HG02870 (cell line): ENCODE measurements at regions not wholly inside any gene's neighbourhood (a gene's known extent, or its start where the extent isn't known, plus 50 kb on each side); places are given as distances from the start of the nearest gene placed in this dataset.

Source experiments
- ATAC-seq: cut with Tn5 transposase; IDR thresholded peaks from one replicate; pipeline ENCODE4 v1.9.1; 2021; ENCODE audit warnings: mild to moderate bottlenecking, moderate library complexity; ENCODE audit not compliant: unreplicated experiment

- no peak for ATAC-seq
Observed at GRCh38 chr12:127290251-127290650, 976.7 kb upstream of the TMEM132C start.

- ATAC-seq, result no peak
Observed at GRCh38 chr12:127292736-127293135, 974.2 kb upstream of the TMEM132C start.

DNA sequence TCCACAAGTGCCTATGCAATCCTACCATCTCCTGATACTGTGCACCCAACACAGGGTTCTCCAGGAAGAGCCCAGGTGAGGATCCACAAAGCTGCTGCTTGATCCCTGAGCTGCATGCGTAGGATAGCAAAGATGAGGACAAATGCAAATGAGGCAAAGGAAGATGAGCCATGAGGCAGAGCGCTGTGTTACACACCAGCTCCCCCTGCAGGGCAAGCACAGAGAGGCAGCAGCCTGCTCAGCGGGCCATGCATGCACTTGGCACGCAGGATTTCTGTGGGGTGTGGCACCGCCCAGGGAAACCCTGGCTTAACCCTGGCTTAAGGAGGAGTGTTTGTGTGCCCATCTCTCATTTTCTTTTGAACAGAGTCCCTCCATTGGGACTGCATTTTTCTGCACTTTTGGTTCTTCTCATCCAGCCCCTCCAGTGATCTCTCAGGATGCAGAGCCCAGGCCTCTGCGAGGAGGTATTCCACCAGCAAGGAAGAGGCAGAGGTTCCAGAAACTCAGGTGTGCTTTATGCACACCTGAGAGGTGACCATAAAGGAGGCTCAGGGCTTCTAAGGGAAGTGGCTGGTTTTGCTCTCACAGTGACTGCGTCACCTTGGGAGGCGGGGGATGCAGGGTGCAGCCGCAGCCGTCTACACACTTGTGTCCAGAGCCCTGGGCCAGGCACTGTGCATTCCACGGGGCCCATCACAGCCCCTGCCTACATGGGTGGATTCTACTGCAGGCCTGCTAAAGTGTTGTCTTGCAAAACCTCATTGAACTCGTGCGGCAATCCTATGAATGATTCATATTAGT, 973.3 kb upstream of the TMEM132C start:
- no peak for ATAC-seq

DNA sequence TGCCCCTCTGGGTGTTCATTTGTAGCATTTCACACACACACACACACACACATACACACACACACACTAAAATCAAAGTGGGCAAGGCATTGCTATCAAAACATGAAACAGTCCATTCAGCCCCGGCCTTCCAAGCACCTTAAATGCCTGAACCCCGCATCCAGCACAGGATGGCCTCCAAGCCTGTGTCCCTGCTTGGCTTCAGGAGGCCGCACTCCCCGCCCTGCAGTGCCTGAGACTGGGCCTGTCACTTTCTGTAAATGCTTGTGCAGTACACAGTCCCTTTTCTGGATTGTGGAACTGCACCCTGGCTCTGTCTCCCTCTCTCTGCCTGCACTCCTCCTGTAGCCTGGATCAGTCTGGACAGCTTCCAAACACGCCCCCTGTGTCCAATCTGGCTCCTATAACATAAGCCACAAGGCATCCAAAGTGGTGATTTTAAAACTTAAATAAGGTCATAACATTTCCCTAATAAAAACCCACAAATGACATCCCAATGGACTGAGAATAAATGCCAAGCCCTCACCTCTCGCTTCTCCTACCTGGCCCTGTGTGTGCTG, 972.2 kb upstream of the TMEM132C start:
- ATAC-seq, result no peak

DNA sequence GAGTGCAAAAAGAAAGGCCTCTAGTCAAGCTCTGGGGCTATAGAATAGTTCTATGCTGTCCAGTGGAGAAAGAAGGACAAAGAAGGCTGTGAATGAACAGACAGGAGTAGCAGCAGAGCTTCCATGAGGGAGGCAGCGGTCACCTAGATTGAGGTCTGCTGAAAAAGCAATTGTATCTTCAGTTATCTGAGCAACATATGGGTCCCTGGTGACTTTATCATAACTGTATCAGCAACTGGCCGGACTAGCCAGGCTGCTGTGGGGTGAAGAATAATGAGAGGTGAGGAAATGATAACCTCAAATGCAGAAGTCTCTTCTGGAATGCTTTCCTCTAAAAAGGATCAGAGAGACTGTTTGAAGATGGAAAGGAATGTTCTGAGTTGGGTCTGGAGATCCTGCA, 971.3 kb upstream of the TMEM132C start:
- no peak for ATAC-seq

DNA sequence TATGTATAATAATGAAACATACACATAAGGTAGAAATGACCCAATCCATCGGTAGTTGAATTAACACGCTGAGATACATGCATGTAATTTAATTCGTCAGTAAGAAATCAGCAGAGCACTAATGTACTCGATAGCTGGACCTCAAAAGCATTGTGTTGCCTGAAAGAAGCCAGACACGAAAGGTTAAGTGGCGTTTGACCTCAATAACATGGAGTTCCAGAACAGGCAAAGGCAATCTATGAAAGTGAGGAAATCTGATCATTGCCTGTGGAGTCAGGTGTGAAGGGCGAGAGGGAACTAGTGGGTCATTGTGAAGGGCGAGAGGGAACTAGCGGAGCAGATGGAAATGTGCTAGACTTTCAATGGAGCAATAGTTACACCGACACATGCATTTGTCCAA, 970.4 kb upstream of the TMEM132C start:
- no peak for ATAC-seq

- ATAC-seq, result no peak
Observed at GRCh38 chr12:127297327-127297726, 969.6 kb upstream of the TMEM132C start.

DNA sequence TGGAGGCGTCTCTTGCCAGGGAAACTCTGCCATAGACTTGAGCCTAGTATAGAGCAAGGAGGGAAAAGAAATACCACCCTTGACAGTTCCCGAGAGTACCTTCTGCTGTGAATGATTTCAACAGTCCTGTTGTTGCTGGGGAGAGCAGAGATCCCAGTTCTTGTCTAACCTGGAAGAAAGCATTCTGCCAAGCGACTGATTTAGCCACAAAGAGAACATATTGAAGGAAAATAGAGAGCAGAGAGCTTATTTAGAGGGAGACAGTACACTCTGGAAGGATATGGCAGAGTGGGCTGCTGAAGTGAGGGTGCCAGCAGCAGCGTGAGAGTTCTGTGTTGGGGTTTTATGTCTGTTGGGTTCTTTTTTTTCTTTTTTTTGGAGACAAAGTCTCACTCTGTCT, 966.9 kb upstream of the TMEM132C start:
- ATAC-seq, result no peak

GRCh38 chr12:127300753-127301152, 966.2 kb upstream of the TMEM132C start:
- ATAC-seq, result no peak

- no peak for ATAC-seq
Observed at GRCh38 chr12:127301876-127302275, 965.1 kb upstream of the TMEM132C start.

GRCh38 chr12:127304751-127305725, 961.9 kb upstream of the TMEM132C start:
- no peak for ATAC-seq

GRCh38 chr12:127306604-127307215, 960.3 kb upstream of the TMEM132C start:
- no peak for ATAC-seq

DNA sequence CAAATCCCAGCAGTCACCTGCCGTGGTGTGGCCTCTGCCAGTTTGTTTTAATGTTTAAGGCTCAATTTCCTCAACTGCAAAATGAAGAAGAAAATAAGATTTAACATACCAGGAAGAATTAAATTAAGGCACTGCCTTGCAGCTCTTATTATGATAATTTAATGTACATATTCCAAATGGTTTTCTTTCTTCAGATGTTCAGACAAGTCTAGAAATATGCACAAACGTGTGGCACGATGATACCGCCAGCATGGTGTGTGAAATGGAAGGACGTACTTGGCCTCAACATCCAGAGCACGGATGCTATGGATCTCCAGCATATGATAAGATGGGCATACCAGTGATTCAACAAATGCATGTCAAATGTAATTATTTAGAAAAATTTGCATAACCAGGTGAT, 959.4 kb upstream of the TMEM132C start:
- ATAC-seq, result no peak

- ATAC-seq, result no peak
Observed at GRCh38 chr12:127308148-127308547, 958.8 kb upstream of the TMEM132C start.

DNA sequence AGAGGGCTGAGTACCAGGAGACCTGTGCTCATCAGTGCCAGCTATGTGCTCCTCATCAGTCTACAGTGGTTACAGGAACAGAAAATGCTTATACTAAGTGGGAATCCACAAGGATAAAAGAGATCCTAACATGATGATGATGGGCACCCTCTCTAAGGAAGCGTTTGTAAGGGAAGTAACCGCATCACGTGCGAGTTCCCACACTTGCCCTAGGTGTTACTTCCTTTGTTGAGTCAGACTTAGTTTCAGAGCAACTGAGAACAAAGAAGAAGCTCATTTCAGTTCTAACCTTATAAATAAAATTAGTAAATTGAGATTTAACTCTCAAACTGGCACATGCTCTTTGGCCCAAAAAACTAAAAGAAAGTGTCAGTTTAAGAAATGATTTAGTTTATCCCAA, 956.4 kb upstream of the TMEM132C start:
- no peak for ATAC-seq

- ATAC-seq, result no peak
Observed at GRCh38 chr12:127311720-127312364, 955.1 kb upstream of the TMEM132C start.

GRCh38 chr12:127324681-127325080, 942.3 kb upstream of the TMEM132C start:
- no peak for ATAC-seq

DNA sequence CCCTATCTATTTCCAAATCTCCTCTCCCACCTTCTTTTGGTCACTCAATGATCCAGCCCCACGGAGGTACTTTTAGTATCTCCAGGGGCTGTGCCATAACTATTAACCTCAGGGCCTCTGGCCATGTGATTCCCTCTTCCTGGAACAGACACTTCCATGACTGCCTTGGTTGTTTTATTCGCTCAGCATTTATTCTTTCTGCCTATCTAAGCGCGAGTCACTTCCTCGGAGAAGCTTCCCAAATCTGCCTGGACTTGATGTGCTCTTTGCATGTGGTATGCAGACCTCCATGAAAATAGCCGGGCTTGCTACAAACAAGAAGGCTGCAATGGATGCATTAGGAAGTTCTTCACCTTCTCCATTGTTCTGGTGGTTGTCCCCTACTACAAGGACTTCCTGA, 939.0 kb upstream of the TMEM132C start:
- no peak for ATAC-seq

- ATAC-seq, result no peak
Observed at GRCh38 chr12:127328867-127329266, 938.1 kb upstream of the TMEM132C start.

DNA sequence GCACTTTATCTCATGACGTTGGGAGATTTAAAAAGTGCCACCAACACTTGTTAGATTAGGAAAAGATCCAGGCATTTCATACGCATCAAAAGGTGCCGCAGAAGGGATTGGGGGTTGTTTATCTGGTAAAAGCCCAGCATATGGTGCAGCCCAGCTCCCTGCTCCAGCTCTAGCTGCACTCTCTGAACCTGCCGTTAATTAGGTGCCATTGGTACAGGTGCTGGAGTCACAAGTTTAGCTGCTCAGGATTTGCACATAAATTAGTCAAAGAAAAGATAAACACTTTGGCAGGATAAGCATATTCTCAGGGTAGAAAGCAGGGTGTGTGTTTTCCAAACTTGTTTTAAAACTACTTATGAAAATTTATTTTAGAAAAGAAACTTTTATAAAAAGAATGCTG, 932.6 kb upstream of the TMEM132C start:
- no peak for ATAC-seq
